Kidney (tissue), 13 donors: ENCODE measurements at regions not wholly inside any gene's neighbourhood (a gene's known extent, or its start where the extent isn't known, plus 50 kb on each side); places are given as distances from the start of the nearest gene placed in this dataset.

Experiments
- DNase-seq, 5 donors: peaks; one replicate each; pipeline ENCODE4 v3.0.0-alpha.2; 2013 to 2020
- FAIRE-seq: peaks from 2 replicates; lab custom pipeline; 2012; peaks lifted over from hg19 to GRCh38; lab: Jason Lieb, UNC
- H3K27ac ChIP-seq, 2 donors: one replicate each; pipeline ENCODE4 v1.7.0; 2013; ENCODE audit warnings: low read depth in 2 of 2, low read length in 2 of 2, inconsistent platforms in 1 of 2
- H3K27me3 ChIP-seq: one replicate; pipeline ENCODE4 v1.7.1; 2013; ENCODE audit warnings: low read length, inconsistent platforms; ENCODE audit not compliant: control insufficient read depth, insufficient read depth
- H3K36me3 ChIP-seq, 3 donors: one replicate each; pipeline versions ENCODE4 v1.7.0 to v1.7.1; 2013; ENCODE audit warnings: low read length in 3 of 3, control low read depth in 1 of 3, inconsistent platforms in 1 of 3; ENCODE audit not compliant: insufficient read depth in 3 of 3, control insufficient read depth in 2 of 3
- H3K4me1 ChIP-seq, 3 donors: one replicate each; pipeline versions ENCODE4 v1.7.0 to v1.7.1; 2013; ENCODE audit warnings: low read length in 3 of 3, inconsistent platforms in 1 of 3, low read depth in 1 of 3; ENCODE audit not compliant: control insufficient read depth in 2 of 3, insufficient read depth in 2 of 3
- H3K4me3 ChIP-seq, 3 donors: one replicate each; pipeline versions ENCODE4 v1.7.0 to v1.8.1; 2013; ENCODE audit warnings: low read length in 3 of 3, control low read depth in 1 of 3, inconsistent platforms in 1 of 3
- H3K9ac ChIP-seq, 3 donors: one replicate each; pipeline versions ENCODE4 v1.7.0 to v1.7.1; 2013; ENCODE audit warnings: low read length in 3 of 3, control low read depth in 1 of 3, inconsistent platforms in 1 of 3
- H3K9me3 ChIP-seq, 3 donors: one replicate each; pipeline versions ENCODE4 v1.7.0 to v1.7.1; 2013; ENCODE audit warnings: low read length in 3 of 3, control low read depth in 1 of 3, inconsistent platforms in 1 of 3; ENCODE audit not compliant: control insufficient read depth in 2 of 3, insufficient read depth in 1 of 3
- CTCF ChIP-seq: IDR thresholded peaks from 3 replicates; pipeline ENCODE4 v1.5.1; 2012; ENCODE audit warnings: mild to moderate bottlenecking, moderate library complexity, borderline replicate concordance; ENCODE audit not compliant: insufficient read depth; ENCODE audit errors: extremely low read depth
- intact Hi-C: fragments of 100-400 bp; cut with DNase I; formaldehyde crosslinking; loops from one replicate; pipeline ENCODE4 v1.11.1; 2022
- donor health status: control.
- donor health status: control.
- donor health status: control.
- donor health status: control.
- donor health status: control.
- donor health status: DM: yes; HTN: yes; CAD: no.
- donor health status: Normal renal cell carcinoma (clear cell type).

GRCh38 chr7:157475095-157475494 is 138.3 kb downstream of the DNAJB6 start:
- DNase-seq, result peak in 1 of 5 donors; percentile 5
- no peak overlapping the region for H3K4me3 ChIP-seq
- H3K4me1 ChIP-seq, result no peaks in the 10 kb centered on the region
- no peak for TF ChIP-seq CTCF
- no peak overlapping the region for H3K27ac ChIP-seq
- intact Hi-C loops, result no loop called here
- H3K36me3 ChIP-seq, result no peaks in the 10 kb centered on the region
- H3K27me3 ChIP-seq, result no peaks in the 10 kb centered on the region
- no peak for FAIRE-seq
- H3K9ac ChIP-seq, result no peak overlapping the region
- H3K9me3 ChIP-seq, result peaks cover 0 to 15% (median 0%) of the 10 kb centered on the region in 3 donors

GRCh38 chr7:157475601-157476000 is 138.8 kb downstream of the DNAJB6 start:
- Histone ChIP-seq H3K9me3 (peaks cover 0 to 15% (median 0%) of the 10 kb centered on the region in 3 donors), H3K4me3 (no peak overlapping the region), H3K9ac (no peak overlapping the region), H3K36me3 (no peaks in the 10 kb centered on the region), H3K27me3 (no peaks in the 10 kb centered on the region), H3K27ac (no peak overlapping the region), H3K4me1 (no peaks in the 10 kb centered on the region)
- DNase-seq (peak in 1 of 5 donors; percentile 9), FAIRE-seq (no peak)
- no peak for TF ChIP-seq CTCF
- intact Hi-C loops, result no loop called here

- H3K27ac ChIP-seq, result no peak overlapping the region
- H3K9me3 ChIP-seq, result peaks cover 0 to 15% (median 1%) of the 10 kb centered on the region in 3 donors
- DNase-seq (peak in 1 of 5 donors; percentile 24), FAIRE-seq (no peak)
- no peak overlapping the region for H3K4me3 ChIP-seq
- intact Hi-C loops, result no loop called here
- TF ChIP-seq CTCF, result no peak
- no peak overlapping the region for H3K9ac ChIP-seq
- no peaks in the 10 kb centered on the region for H3K27me3 ChIP-seq
- no peaks in the 10 kb centered on the region for H3K4me1 ChIP-seq
- no peaks in the 10 kb centered on the region for H3K36me3 ChIP-seq
These were observed 139.4 kb downstream of the DNAJB6 start for GRCh38 chr7:157476201-157476600.
